Kidney (tissue), 13 donors: ENCODE measurements at regions not wholly inside any gene's neighbourhood (a gene's known extent, or its start where the extent isn't known, plus 50 kb on each side); places are given as distances from the start of the nearest gene placed in this dataset.

Source experiments
- DNase-seq, 5 donors: peaks; one replicate each; pipeline ENCODE4 v3.0.0-alpha.2; 2013 to 2020
- FAIRE-seq: peaks from 2 replicates; lab custom pipeline; 2012; peaks lifted over from hg19 to GRCh38; lab: Jason Lieb, UNC
- H3K27ac ChIP-seq, 2 donors: one replicate each; pipeline ENCODE4 v1.7.0; 2013; ENCODE audit warnings: low read depth in 2 of 2, low read length in 2 of 2, inconsistent platforms in 1 of 2
- H3K27me3 ChIP-seq: one replicate; pipeline ENCODE4 v1.7.1; 2013; ENCODE audit warnings: low read length, inconsistent platforms; ENCODE audit not compliant: control insufficient read depth, insufficient read depth
- H3K36me3 ChIP-seq, 3 donors: one replicate each; pipeline versions ENCODE4 v1.7.0 to v1.7.1; 2013; ENCODE audit warnings: low read length in 3 of 3, control low read depth in 1 of 3, inconsistent platforms in 1 of 3; ENCODE audit not compliant: insufficient read depth in 3 of 3, control insufficient read depth in 2 of 3
- H3K4me1 ChIP-seq, 3 donors: one replicate each; pipeline versions ENCODE4 v1.7.0 to v1.7.1; 2013; ENCODE audit warnings: low read length in 3 of 3, inconsistent platforms in 1 of 3, low read depth in 1 of 3; ENCODE audit not compliant: control insufficient read depth in 2 of 3, insufficient read depth in 2 of 3
- H3K4me3 ChIP-seq, 3 donors: one replicate each; pipeline versions ENCODE4 v1.7.0 to v1.8.1; 2013; ENCODE audit warnings: low read length in 3 of 3, control low read depth in 1 of 3, inconsistent platforms in 1 of 3
- H3K9ac ChIP-seq, 3 donors: one replicate each; pipeline versions ENCODE4 v1.7.0 to v1.7.1; 2013; ENCODE audit warnings: low read length in 3 of 3, control low read depth in 1 of 3, inconsistent platforms in 1 of 3
- H3K9me3 ChIP-seq, 3 donors: one replicate each; pipeline versions ENCODE4 v1.7.0 to v1.7.1; 2013; ENCODE audit warnings: low read length in 3 of 3, control low read depth in 1 of 3, inconsistent platforms in 1 of 3; ENCODE audit not compliant: control insufficient read depth in 2 of 3, insufficient read depth in 1 of 3
- CTCF ChIP-seq: IDR thresholded peaks from 3 replicates; pipeline ENCODE4 v1.5.1; 2012; ENCODE audit warnings: mild to moderate bottlenecking, moderate library complexity, borderline replicate concordance; ENCODE audit not compliant: insufficient read depth; ENCODE audit errors: extremely low read depth
- intact Hi-C: fragments of 100-400 bp; cut with DNase I; formaldehyde crosslinking; loops from one replicate; pipeline ENCODE4 v1.11.1; 2022
- donor health status: control.
- donor health status: control.
- donor health status: control.
- donor health status: control.
- donor health status: control.
- donor health status: DM: yes; HTN: yes; CAD: no.
- donor health status: Normal renal cell carcinoma (clear cell type).

- H3K27me3 ChIP-seq = no peaks in the 10 kb centered on the region
- FAIRE-seq (no peak), DNase-seq (no peak)
- no peak overlapping the region for H3K27ac ChIP-seq
- H3K9ac ChIP-seq = no peak overlapping the region
- intact Hi-C loops = no loop called here
- H3K36me3 ChIP-seq = no peaks in the 10 kb centered on the region
- H3K9me3 ChIP-seq = no peaks in the 10 kb centered on the region
- H3K4me3 ChIP-seq = no peak overlapping the region
- TF ChIP-seq CTCF = no peak
- H3K4me1 ChIP-seq = no peaks in the 10 kb centered on the region
Observed at GRCh38 chr3:175983379-175983778, 1124.2 kb downstream of the NAALADL2 start.

- DNase-seq (no peak), FAIRE-seq (no peak)
- Histone ChIP-seq H3K27ac (no peak overlapping the region), H3K4me3 (no peak overlapping the region), H3K9me3 (no peaks in the 10 kb centered on the region), H3K4me1 (no peaks in the 10 kb centered on the region), H3K9ac (no peak overlapping the region), H3K27me3 (no peaks in the 10 kb centered on the region), H3K36me3 (no peaks in the 10 kb centered on the region)
- intact Hi-C loops = no loop called here
- TF ChIP-seq CTCF = no peak
Observed at GRCh38 chr3:175980486-175981090, 1121.5 kb downstream of the NAALADL2 start.

GRCh38 chr3:175977968-175978752 is 1119.0 kb downstream of the NAALADL2 start:
- no peak for TF ChIP-seq CTCF
- Histone ChIP-seq H3K9ac (no peak overlapping the region), H3K27ac (no peak overlapping the region), H3K36me3 (no peaks in the 10 kb centered on the region), H3K27me3 (no peaks in the 10 kb centered on the region), H3K4me3 (no peak overlapping the region), H3K4me1 (no peaks in the 10 kb centered on the region), H3K9me3 (no peaks in the 10 kb centered on the region)
- no peak for FAIRE-seq
- DNase-seq = peak in 1 of 5 donors; percentile 39
- intact Hi-C loops = no loop called here
